Sigmoid colon (tissue), 6 donors: ENCODE measurements at regions not wholly inside any gene's neighbourhood (a gene's known extent, or its start where the extent isn't known, plus 50 kb on each side); places are given as distances from the start of the nearest gene placed in this dataset.

Source experiments
- DNase-seq: peaks from one replicate; pipeline ENCODE4 v3.0.0-alpha.2; 2019
- H3K27ac ChIP-seq, 4 donors: fragments of 200-600 bp; sonication (generic); one replicate each; pipeline ENCODE4 v1.5.1; 2016 to 2019; ENCODE audit warnings: mild to moderate bottlenecking in 1 of 4
- H3K27me3 ChIP-seq, 3 donors: fragments of 200-600 bp; sonication (generic); one replicate each; pipeline ENCODE4 v1.5.1; 2019; ENCODE audit warnings: mild to moderate bottlenecking in 1 of 3
- H3K36me3 ChIP-seq, 4 donors: fragments of 200-600 bp; sonication (generic); one replicate each; pipeline ENCODE4 v1.5.1; 2016 to 2019
- H3K4me1 ChIP-seq, 4 donors: fragments of 200-600 bp; sonication (generic); one replicate each; pipeline ENCODE4 v1.5.1; 2017 to 2019
- H3K4me3 ChIP-seq, 4 donors: fragments of 200-600 bp; sonication (generic); one replicate each; pipeline ENCODE4 v1.5.1; 2017 to 2019; ENCODE audit warnings: mild to moderate bottlenecking in 2 of 4, moderate library complexity in 1 of 4
- H3K9me3 ChIP-seq, 4 donors: fragments of 200-600 bp in 3 of 4; sonication (generic) in 3 of 4; one replicate each; pipeline versions ENCODE4 v1.5.1 to v1.6.1; 2013 to 2019
- EP300 ChIP-seq, 4 donors: sonication (generic); formaldehyde crosslinking; IDR thresholded peaks; one replicate each; pipeline ENCODE4 v1.6.1; 2017; ENCODE audit warnings: antibody characterized with exemption in 4 of 4
- POLR2A ChIP-seq, 2 donors: fragments of 450-650 bp; IDR thresholded peaks; one replicate each; pipeline ENCODE4 v1.6.1; 2016; ENCODE audit warnings: antibody characterized with exemption in 2 of 2, mild to moderate bottlenecking in 2 of 2, moderate library complexity in 2 of 2
- POLR2AphosphoS5 ChIP-seq, 4 donors: sonication (generic); formaldehyde crosslinking; IDR thresholded peaks; one replicate each; pipeline ENCODE4 v1.6.1; 2017; ENCODE audit warnings: antibody characterized with exemption in 4 of 4
- WGBS, 2 donors: extraction: QIAGEN DNeasy Blood & Tissue Kit; methylation state at CpG; one replicate each; pipeline ENCODE4 v1.1.7; 2013; 5-methylcytosine and 5-hydroxymethylcytosine counted together
- intact Hi-C: fragments of 100-400 bp; cut with DNase I; formaldehyde crosslinking; loops from one replicate; pipeline ENCODE4 v1.15.1; 2023
- TF ChIP-seq, protein P1 (sequence below), 4 experiments: fragments of 450-650 bp in 3 of 4; fragments of 200-600 bp in 1 of 4; IDR thresholded peaks; one replicate each; pipeline ENCODE4 v1.5.1; 2016 to 2019; ENCODE audit warnings: antibody characterized with exemption in 4 of 4, mild to moderate bottlenecking in 3 of 4, moderate library complexity in 2 of 4
- donor health status: healthy with polysubstance abuse.
- donor health status: healthy.

DNA sequence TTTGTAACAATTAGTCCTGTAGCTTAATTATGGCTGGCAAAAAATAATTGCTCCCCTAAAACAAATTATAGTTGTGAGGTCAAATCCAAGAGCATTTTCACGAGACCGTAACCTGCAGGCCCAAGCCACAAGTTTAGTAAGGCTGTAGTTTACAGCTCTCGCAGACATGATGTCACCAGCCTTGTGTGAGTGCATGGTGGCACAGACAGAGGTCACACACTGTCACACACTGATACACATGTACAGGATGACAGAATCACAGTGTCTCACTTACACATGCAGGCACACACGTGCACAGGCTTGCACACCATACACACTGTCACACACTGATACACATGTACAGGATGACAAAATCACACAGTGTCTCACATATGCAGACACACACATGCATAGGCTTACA, 518.8 kb downstream of the IRX1 start:
- intact Hi-C loops: no loop called here
- 77 to 80% methylated on average over 4 of the region's 4 CpGs for WGBS, 2 donors
- TF ChIP-seq, protein P1, sequence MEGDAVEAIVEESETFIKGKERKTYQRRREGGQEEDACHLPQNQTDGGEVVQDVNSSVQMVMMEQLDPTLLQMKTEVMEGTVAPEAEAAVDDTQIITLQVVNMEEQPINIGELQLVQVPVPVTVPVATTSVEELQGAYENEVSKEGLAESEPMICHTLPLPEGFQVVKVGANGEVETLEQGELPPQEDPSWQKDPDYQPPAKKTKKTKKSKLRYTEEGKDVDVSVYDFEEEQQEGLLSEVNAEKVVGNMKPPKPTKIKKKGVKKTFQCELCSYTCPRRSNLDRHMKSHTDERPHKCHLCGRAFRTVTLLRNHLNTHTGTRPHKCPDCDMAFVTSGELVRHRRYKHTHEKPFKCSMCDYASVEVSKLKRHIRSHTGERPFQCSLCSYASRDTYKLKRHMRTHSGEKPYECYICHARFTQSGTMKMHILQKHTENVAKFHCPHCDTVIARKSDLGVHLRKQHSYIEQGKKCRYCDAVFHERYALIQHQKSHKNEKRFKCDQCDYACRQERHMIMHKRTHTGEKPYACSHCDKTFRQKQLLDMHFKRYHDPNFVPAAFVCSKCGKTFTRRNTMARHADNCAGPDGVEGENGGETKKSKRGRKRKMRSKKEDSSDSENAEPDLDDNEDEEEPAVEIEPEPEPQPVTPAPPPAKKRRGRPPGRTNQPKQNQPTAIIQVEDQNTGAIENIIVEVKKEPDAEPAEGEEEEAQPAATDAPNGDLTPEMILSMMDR (IDR thresholded peaks at IDR 0.05): no peak
- TF ChIP-seq POLR2AphosphoS5 (IDR thresholded peaks at IDR 0.05) (no peak), EP300 (IDR thresholded peaks at IDR 0.05) (no peak), POLR2A (IDR thresholded peaks at IDR 0.05) (no peak)

DNA sequence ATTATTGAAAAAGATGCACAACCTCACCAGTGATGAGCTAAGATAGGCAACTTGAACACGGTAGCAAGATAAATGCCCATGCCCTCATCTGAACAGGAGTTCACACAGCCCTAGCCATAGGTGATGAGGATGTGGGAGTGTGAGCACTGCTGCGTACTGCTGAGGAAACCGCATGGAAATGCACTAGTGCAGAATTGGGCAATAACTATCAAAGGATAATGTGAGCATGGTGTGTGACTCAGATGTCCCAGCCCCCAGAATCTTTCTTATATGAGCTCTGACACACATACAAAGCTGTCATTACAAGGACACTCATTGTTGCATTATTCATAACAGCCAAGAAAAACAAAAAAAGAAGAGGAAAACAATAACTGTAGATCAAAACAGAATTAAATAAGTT, 521.2 kb downstream of the IRX1 start:
- Histone ChIP-seq H3K27me3 (no peaks in the 10 kb centered on the region), H3K4me1 (no peaks in the 10 kb centered on the region), H3K9me3 (peaks cover 0 to 4% (median 0%) of the 10 kb centered on the region in 4 donors), H3K36me3 (no peaks in the 10 kb centered on the region), H3K4me3 (no peak overlapping the region), H3K27ac (no peak overlapping the region)
- WGBS, 2 donors: 86 to 89% methylated on average over 3 of the region's 3 CpGs
- TF ChIP-seq POLR2AphosphoS5 (IDR thresholded peaks at IDR 0.05) (no peak), EP300 (IDR thresholded peaks at IDR 0.05) (no peak), POLR2A (IDR thresholded peaks at IDR 0.05) (no peak)
- TF ChIP-seq, protein P1 (IDR thresholded peaks at IDR 0.05): no peak
- intact Hi-C loops: no loop called here
- DNase-seq: no peak

More for the DNA sequence above, 518.8 kb downstream of the IRX1 start:
- DNase-seq: no peak
- no peaks in the 10 kb centered on the region for H3K27me3 ChIP-seq
- no peak overlapping the region for H3K4me3 ChIP-seq
- H3K27ac ChIP-seq: no peak overlapping the region
- H3K4me1 ChIP-seq: no peaks in the 10 kb centered on the region
- no peaks in the 10 kb centered on the region for H3K36me3 ChIP-seq
- H3K9me3 ChIP-seq: no peaks in the 10 kb centered on the region

DNA sequence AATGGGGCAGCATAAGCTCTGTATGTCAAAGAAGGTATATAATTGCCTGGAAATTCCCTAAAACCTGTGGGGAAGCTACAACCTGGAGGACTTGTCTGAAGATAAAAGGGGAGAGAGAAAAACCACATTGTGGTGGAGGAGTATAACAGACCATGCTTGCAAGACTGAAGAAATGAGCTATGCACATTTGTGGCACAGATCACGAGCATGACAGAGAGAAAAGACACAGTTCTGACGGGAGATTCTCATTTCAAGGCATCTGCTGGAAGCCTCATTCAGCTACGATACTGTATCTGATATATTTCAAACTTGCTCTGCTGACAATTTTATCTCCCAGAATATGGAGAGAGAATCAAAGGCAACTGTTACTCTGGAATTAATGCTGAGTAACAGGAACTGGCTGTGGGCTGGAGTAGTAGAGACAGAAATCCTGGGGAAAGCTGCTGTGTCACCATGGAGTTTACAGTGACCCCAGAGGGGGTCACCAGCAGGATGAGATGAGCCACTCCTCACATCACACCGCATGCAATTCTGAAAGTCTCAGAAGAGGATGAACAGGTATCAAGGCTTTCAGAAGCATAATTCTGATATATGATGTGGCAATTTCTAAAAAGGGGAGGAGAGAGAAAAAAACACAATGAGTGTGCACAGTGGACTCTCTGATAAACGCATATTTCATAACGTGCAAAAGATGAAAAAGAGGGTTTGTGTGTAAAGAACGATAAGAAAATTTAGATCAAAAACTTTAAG, 528.8 kb downstream of the IRX1 start:
- Histone ChIP-seq H3K36me3 (no peaks in the 10 kb centered on the region), H3K4me1 (no peaks in the 10 kb centered on the region), H3K4me3 (no peak overlapping the region), H3K27ac (no peak overlapping the region), H3K27me3 (no peaks in the 10 kb centered on the region), H3K9me3 (peaks cover 0 to 8% (median 0%) of the 10 kb centered on the region in 4 donors)
- TF ChIP-seq, protein P1 (IDR thresholded peaks at IDR 0.05): no peak
- TF ChIP-seq POLR2AphosphoS5 (IDR thresholded peaks at IDR 0.05) (no peak), POLR2A (IDR thresholded peaks at IDR 0.05) (no peak), EP300 (IDR thresholded peaks at IDR 0.05) (no peak)
- DNase-seq: no peak
- intact Hi-C loops: no loop called here
- 68 to 69% methylated on average over 7 of the region's 7 CpGs for WGBS, 2 donors

DNA sequence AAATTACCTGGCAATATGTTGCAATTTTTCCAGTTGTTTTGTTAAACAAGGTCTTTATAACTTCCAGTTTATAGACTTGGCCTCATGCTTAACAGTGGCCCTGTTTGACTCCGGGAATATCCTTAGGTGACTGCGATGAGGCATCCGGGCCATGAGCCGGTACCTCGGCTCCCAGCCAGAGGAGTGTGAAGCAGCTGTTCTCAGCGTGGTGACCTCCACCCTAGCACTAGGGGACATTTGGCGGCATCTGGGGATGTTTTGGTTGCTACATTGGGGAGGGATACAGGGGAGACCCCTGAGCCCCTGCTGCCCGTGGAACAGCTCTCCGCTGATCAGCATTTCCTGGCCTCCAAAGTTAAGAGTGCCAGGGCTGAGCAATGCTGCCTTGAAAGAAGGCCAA, 533.4 kb downstream of the IRX1 start:
- no peaks in the 10 kb centered on the region for H3K27me3 ChIP-seq
- intact Hi-C loops: no loop called here
- no peak for DNase-seq
- no peak overlapping the region for H3K27ac ChIP-seq
- WGBS, 2 donors: 92% methylated on average over 9 of the region's 9 CpGs
- no peaks in the 10 kb centered on the region for H3K4me1 ChIP-seq
- no peak for TF ChIP-seq POLR2AphosphoS5 (IDR thresholded peaks at IDR 0.05)
- TF ChIP-seq POLR2A (IDR thresholded peaks at IDR 0.05): no peak
- TF ChIP-seq, protein P1 (IDR thresholded peaks at IDR 0.05): no peak
- TF ChIP-seq EP300 (IDR thresholded peaks at IDR 0.05): no peak
- peaks cover 0 to 4% (median 0%) of the 10 kb centered on the region in 4 donors for H3K9me3 ChIP-seq
- no peak overlapping the region for H3K4me3 ChIP-seq
- no peaks in the 10 kb centered on the region for H3K36me3 ChIP-seq

DNA sequence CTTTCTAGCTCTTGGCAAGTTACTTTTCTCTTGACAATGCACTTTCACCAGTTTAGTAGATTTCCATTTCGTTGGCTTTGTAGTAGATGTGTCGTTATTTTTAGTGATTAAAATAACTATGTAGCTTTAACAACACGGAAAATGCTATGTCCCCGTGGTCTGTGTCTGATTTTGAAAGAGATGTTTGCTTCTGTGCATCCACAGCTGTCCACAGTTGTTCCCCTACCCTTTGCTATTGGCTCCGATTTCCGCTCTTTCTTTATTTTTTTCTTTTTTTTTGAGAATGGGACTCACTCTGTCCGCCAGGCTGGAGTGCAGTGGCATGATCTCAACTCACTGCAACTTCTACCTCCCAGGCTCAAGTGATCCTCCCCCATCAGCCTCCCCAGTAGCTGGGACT, 533.9 kb downstream of the IRX1 start:
- Histone ChIP-seq H3K4me1 (no peaks in the 10 kb centered on the region), H3K36me3 (no peaks in the 10 kb centered on the region), H3K27me3 (no peaks in the 10 kb centered on the region), H3K27ac (no peak overlapping the region), H3K4me3 (no peak overlapping the region), H3K9me3 (peaks cover 0 to 4% (median 0%) of the 10 kb centered on the region in 4 donors)
- no peak for TF ChIP-seq EP300 (IDR thresholded peaks at IDR 0.05)
- TF ChIP-seq POLR2A (IDR thresholded peaks at IDR 0.05): no peak
- TF ChIP-seq, protein P1 (IDR thresholded peaks at IDR 0.05): no peak
- no peak for TF ChIP-seq POLR2AphosphoS5 (IDR thresholded peaks at IDR 0.05)
- no peak for DNase-seq
- intact Hi-C loops: no loop called here
- 70 to 82% methylated on average over 7 of the region's 7 CpGs for WGBS, 2 donors
